Panc1 (cell line): ENCODE measurements at regions not wholly inside any gene's neighbourhood (a gene's known extent, or its start where the extent isn't known, plus 50 kb on each side); places are given as distances from the start of the nearest gene placed in this dataset.

Experiments used
- CTCF ChIP-seq: fragments of 450-650 bp; IDR thresholded peaks from 2 replicates; pipeline ENCODE4 v1.5.1; 2017; ENCODE audit warnings: mild to moderate bottlenecking
- POLR2AphosphoS5 ChIP-seq: IDR thresholded peaks from 2 replicates; pipeline ENCODE4 v1.6.1; 2012; ENCODE audit warnings: mild to moderate bottlenecking, low read depth, low read length, moderate library complexity

GRCh38 chr2:120586507-120587278 is 149.0 kb upstream of the GLI2 start:
- TF ChIP-seq CTCF (no peak), POLR2AphosphoS5 (no peak)
